Prostate gland (tissue), 2 donors: ENCODE measurements at regions not wholly inside any gene's neighbourhood (a gene's known extent, or its start where the extent isn't known, plus 50 kb on each side); places are given as distances from the start of the nearest gene placed in this dataset.

Experiments
- DNase-seq: peaks from one replicate; pipeline ENCODE4 v3.0.0-alpha.2; 2019; ENCODE audit warnings: low spot score
- H3K27ac ChIP-seq, 2 donors: fragments of 200-600 bp; sonication (generic); 2 replicates each; pipeline ENCODE4 v1.5.1; 2017 to 2019
- H3K27me3 ChIP-seq: fragments of 200-600 bp; sonication (generic); replicated peaks from 2 replicates; pipeline ENCODE4 v1.5.1; 2019; ENCODE audit not compliant: insufficient read depth
- H3K36me3 ChIP-seq, 2 donors: fragments of 200-600 bp; sonication (generic); 1 replicate in 1 of 2; 2 replicates in 1 of 2; pipeline versions ENCODE4 v1.5.1 to v1.8.1; 2017 to 2019
- H3K4me1 ChIP-seq: fragments of 200-600 bp; sonication (generic); replicated peaks from 2 replicates; pipeline ENCODE4 v1.5.1; 2019
- H3K4me3 ChIP-seq, 2 donors: fragments of 200-600 bp; sonication (generic); 2 replicates each; pipeline ENCODE4 v1.5.1; 2017 to 2019
- H3K9me3 ChIP-seq: fragments of 200-600 bp; sonication (generic); 2 replicates; pipeline ENCODE4 v1.5.1; 2017
- CTCF ChIP-seq, 4 experiments: fragments of 200-600 bp in 2 of 4; fragments of 450-650 bp in 2 of 4; sonication (generic) in 2 of 4; IDR thresholded peaks; 1 replicate in 3 of 4; 2 replicates in 1 of 4; pipeline ENCODE4 v1.5.1; 2016 to 2019; ENCODE audit warnings: antibody characterized with exemption in 4 of 4, mild to moderate bottlenecking in 2 of 4, moderate library complexity in 2 of 4
- POLR2A ChIP-seq: fragments of 450-650 bp; IDR thresholded peaks from one replicate; pipeline ENCODE4 v1.6.1; 2016; ENCODE audit warnings: antibody characterized with exemption, mild to moderate bottlenecking
- POLR2AphosphoS5 ChIP-seq: sonication (generic); formaldehyde crosslinking; IDR thresholded peaks from one replicate; pipeline ENCODE4 v1.6.1; 2017; ENCODE audit warnings: antibody characterized with exemption
- WGBS: methylation state at CpG from one replicate; pipeline ENCODE4 v1.1.5; 2018; 5-methylcytosine and 5-hydroxymethylcytosine counted together
- intact Hi-C: fragments of 100-400 bp; cut with DNase I; formaldehyde crosslinking; loops from one replicate; pipeline ENCODE4 v1.14.2; 2022

- Histone ChIP-seq H3K27ac (no peak overlapping the region), H3K9me3 (no peaks in the 10 kb centered on the region), H3K27me3 (no peaks in the 10 kb centered on the region), H3K4me3 (no peak overlapping the region), H3K36me3 (no peaks in the 10 kb centered on the region), H3K4me1 (no peaks in the 10 kb centered on the region)
- DNase-seq, result no peak
- WGBS, result 87% methylated on average over 2 of the region's 2 CpGs
- intact Hi-C loops, result no loop called here
- no peak for TF ChIP-seq POLR2AphosphoS5
- no peak for TF ChIP-seq POLR2A
- TF ChIP-seq CTCF (IDR thresholded peaks at IDR 0.05), result no peak
Observed at GRCh38 chr14:56367416-56367815, 212.2 kb upstream of the TMEM260 start.

GRCh38 chr14:56371737-56372136 lies 207.9 kb upstream of the TMEM260 start:
- H3K27me3 ChIP-seq, result no peaks in the 10 kb centered on the region
- H3K36me3 ChIP-seq, result no peaks in the 10 kb centered on the region
- DNase-seq, result no peak
- intact Hi-C loops, result no loop called here
- H3K9me3 ChIP-seq, result no peaks in the 10 kb centered on the region
- H3K4me1 ChIP-seq, result no peaks in the 10 kb centered on the region
- no peak for TF ChIP-seq POLR2A
- no peak for TF ChIP-seq POLR2AphosphoS5
- no peak overlapping the region for H3K27ac ChIP-seq
- H3K4me3 ChIP-seq, result no peak overlapping the region
- WGBS, result 69% methylated on average over 3 of the region's 3 CpGs

- H3K4me3 ChIP-seq, result no peak overlapping the region
- H3K36me3 ChIP-seq, result no peaks in the 10 kb centered on the region
- TF ChIP-seq POLR2AphosphoS5 (no peak), CTCF (IDR thresholded peaks at IDR 0.05) (no peak), POLR2A (no peak)
- no peak overlapping the region for H3K27ac ChIP-seq
- H3K9me3 ChIP-seq, result no peaks in the 10 kb centered on the region
- intact Hi-C loops, result no loop called here
- DNase-seq, result no peak
- 72% methylated on average over 1 of the region's 1 CpG for WGBS
- no peaks in the 10 kb centered on the region for H3K4me1 ChIP-seq
- no peaks in the 10 kb centered on the region for H3K27me3 ChIP-seq
Observed at GRCh38 chr14:56374421-56374820, 205.2 kb upstream of the TMEM260 start.

- DNase-seq, result no peak
- 89% methylated on average over 4 of the region's 4 CpGs for WGBS
- intact Hi-C loops, result no loop called here
Observed at GRCh38 chr14:56378046-56378445, 201.6 kb upstream of the TMEM260 start.

GRCh38 chr14:56378475-56378877 lies 201.1 kb upstream of the TMEM260 start:
- WGBS, result 58% methylated on average over 2 of the region's 2 CpGs
- intact Hi-C loops, result no loop called here
- DNase-seq, result no peak
- H3K27me3 ChIP-seq, result no peaks in the 10 kb centered on the region
- H3K9me3 ChIP-seq, result no peaks in the 10 kb centered on the region
- TF ChIP-seq POLR2A (no peak), POLR2AphosphoS5 (no peak), CTCF (IDR thresholded peaks at IDR 0.05) (no peak)
- no peaks in the 10 kb centered on the region for H3K36me3 ChIP-seq
- H3K27ac ChIP-seq, result no peak overlapping the region
- no peak overlapping the region for H3K4me3 ChIP-seq
- no peaks in the 10 kb centered on the region for H3K4me1 ChIP-seq

More at GRCh38 chr14:56378046-56378445, 201.6 kb upstream of the TMEM260 start:
- Histone ChIP-seq H3K4me3 (no peak overlapping the region), H3K36me3 (no peaks in the 10 kb centered on the region), H3K27ac (no peak overlapping the region), H3K4me1 (no peaks in the 10 kb centered on the region), H3K9me3 (no peaks in the 10 kb centered on the region), H3K27me3 (no peaks in the 10 kb centered on the region)
- TF ChIP-seq POLR2AphosphoS5, result no peak
- no peak for TF ChIP-seq POLR2A
- no peak for TF ChIP-seq CTCF (IDR thresholded peaks at IDR 0.05)
